GM12873 (cell line): ENCODE measurements at regions not wholly inside any gene's neighbourhood (a gene's known extent, or its start where the extent isn't known, plus 50 kb on each side); places are given as distances from the start of the nearest gene placed in this dataset.

ENCODE experiments used
- CTCF ChIP-seq: IDR thresholded peaks from 2 replicates; pipeline ENCODE4 v1.5.1; 2012; ENCODE audit warnings: low read depth, mild to moderate bottlenecking, moderate library complexity, low read length, control low read depth; ENCODE audit not compliant: insufficient read depth; ENCODE audit errors: missing control alignments

DNA sequence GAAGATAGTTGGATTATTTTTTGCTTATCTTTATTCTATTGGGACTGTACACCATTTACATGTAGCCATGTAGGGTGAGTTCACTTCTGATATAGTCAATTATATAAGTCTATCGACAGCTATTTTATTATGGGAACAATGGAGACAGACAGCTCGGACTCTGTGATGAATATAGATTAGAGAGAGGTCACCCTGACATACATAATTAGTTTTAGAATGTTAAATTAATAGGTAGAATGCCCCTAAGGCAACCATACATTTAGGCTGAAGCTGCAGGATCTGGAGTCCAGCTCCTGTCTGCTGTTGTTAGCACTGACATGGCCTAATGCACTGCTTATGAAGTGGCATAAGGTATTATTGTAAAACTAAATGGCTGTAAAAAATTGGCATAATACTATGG is 700.8 kb downstream of the MAT2B start:
- TF ChIP-seq CTCF: no peak

GRCh38 chr5:164207646-164208045 is 702.2 kb downstream of the MAT2B start:
- TF ChIP-seq CTCF: no peak

DNA sequence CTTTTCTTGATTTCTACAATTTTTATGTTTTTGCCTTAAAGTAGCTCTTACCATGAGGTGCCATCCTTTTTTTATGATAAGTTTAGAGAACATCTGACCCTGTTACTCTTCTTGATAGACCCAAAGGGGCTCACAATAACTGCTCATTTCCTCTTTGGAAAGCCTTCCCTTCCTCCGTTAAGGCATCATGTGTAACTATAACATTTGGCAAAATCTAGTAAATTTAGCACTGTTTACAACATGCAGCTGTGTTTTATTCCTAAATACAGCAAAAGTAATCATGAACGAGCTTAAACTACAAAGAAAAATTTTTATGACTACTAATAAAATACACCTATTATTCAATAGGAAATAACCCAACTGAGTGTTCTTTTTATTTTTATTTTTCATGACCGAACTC is 705.1 kb downstream of the MAT2B start:
- TF ChIP-seq CTCF: no peak

DNA sequence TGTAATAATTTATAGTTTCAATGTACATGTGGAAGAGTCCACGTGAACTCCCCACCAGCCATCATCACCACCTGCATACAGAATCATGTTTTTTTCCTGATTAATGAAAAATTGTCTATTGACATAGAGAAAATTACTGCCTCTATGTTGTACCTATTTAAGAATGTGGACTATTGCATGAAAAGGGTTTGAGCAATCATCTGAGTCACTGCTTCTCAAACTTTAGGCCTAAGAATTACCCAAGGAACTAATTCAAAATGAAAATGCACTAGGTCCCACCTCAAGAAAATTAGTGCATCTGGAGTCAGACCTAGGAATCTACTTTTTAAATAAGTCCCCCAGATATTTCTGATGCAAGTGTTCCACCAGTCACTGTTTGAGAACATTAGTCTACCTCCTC is 709.3 kb downstream of the MAT2B start:
- TF ChIP-seq CTCF: no peak

- no peak for TF ChIP-seq CTCF
Observed at GRCh38 chr5:164217464-164217863, 712.0 kb downstream of the MAT2B start.

DNA sequence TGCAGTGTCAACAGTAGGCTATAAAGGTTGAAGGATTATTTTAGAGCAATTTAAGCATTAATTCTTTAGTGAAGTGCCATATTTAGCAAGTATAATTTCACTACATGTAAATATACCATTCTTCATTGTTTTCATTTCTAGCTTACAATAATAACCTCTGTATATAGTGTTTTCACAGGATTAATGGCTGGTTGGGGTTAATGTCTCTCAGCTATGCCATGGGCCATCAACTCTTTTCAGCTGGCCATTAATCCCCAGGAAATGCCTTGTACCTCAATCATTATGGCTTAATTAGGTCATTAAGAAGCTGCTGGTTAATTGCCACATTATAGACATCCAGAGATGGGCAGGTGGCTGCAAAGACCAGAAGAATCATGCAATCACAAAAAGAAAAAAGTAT is 715.1 kb downstream of the MAT2B start:
- no peak for TF ChIP-seq CTCF

DNA sequence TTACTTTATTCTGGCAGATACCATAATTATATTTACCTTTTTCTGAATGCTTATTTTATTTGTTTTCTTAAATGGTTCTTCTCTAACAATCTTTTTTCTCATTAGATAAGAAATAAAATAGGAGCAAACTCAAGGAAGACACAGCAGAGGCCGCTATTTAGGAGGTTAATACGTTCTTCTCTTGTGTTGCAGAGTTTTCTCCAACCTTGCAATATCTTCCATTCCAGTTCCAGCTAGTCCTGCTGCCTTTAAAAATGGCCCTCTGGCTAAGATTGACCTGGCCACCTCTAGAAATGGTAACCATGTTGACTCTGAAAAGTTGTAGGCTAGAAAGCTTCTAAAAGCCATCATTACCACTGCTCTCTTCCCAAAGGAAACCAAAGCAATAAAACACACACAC is 718.8 kb downstream of the MAT2B start:
- TF ChIP-seq CTCF: no peak

- TF ChIP-seq CTCF: no peak
Observed at GRCh38 chr5:164224772-164225171, 719.4 kb downstream of the MAT2B start.
